ENCODE measurements at regions not wholly inside any gene's neighbourhood (a gene's known extent, or its start where the extent isn't known, plus 50 kb on each side); places are given as distances from the start of the nearest gene placed in this dataset.

- DNase-seq (no peak), ATAC-seq (peak; percentile 37)
- Histone ChIP-seq H3K4me1 (ENCODE audit: low read depth) (peaks cover 4% of the 10 kb centered on the region), H3K4me3 (no peak overlapping the region), H3K36me3 (ENCODE audit: low read depth) (no peaks in the 10 kb centered on the region), H3K9me3 (no peaks in the 10 kb centered on the region)
- TF ChIP-seq CTCF (IDR thresholded peaks at IDR 0.05): no peak
- intact Hi-C loops (cut with DNase I, micrococcal nuclease): no loop called here
These were observed 72.7 kb upstream of the CTAGE1 start for GRCh38 chr18:22490429-22490846.

- Histone ChIP-seq H3K36me3 (ENCODE audit: low read depth) (no peaks in the 10 kb centered on the region), H3K4me1 (ENCODE audit: low read depth) (peaks cover 4% of the 10 kb centered on the region), H3K9me3 (no peaks in the 10 kb centered on the region), H3K4me3 (no peak overlapping the region)
- TF ChIP-seq CTCF (IDR thresholded peaks at IDR 0.05): no peak
- no peak for DNase-seq
- intact Hi-C loops (cut with DNase I, micrococcal nuclease): no loop called here
- ATAC-seq: no peak
These were observed 75.5 kb upstream of the CTAGE1 start for GRCh38 chr18:22493255-22493654.

- DNase-seq (no peak), ATAC-seq (no peak)
- intact Hi-C loops (cut with DNase I, micrococcal nuclease): no loop called here
- Histone ChIP-seq H3K4me3 (no peak overlapping the region), H3K9me3 (no peaks in the 10 kb centered on the region), H3K4me1 (ENCODE audit: low read depth) (peaks cover 4% of the 10 kb centered on the region), H3K36me3 (ENCODE audit: low read depth) (no peaks in the 10 kb centered on the region)
- TF ChIP-seq CTCF (IDR thresholded peaks at IDR 0.05): no peak
These were observed 76.2 kb upstream of the CTAGE1 start for GRCh38 chr18:22493940-22494339.

- H3K36me3 ChIP-seq (ENCODE audit: low read depth): no peaks in the 10 kb centered on the region
- intact Hi-C loops (cut with DNase I, micrococcal nuclease): no loop called here
These were observed 77.1 kb upstream of the CTAGE1 start for GRCh38 chr18:22494771-22495170.

GRCh38 chr18:22499421-22499820, 81.7 kb upstream of the CTAGE1 start:
- no peak for DNase-seq

More at GRCh38 chr18:22494771-22495170, 77.1 kb upstream of the CTAGE1 start:
- no peak for TF ChIP-seq CTCF (IDR thresholded peaks at IDR 0.05)
- H3K4me1 ChIP-seq (ENCODE audit: low read depth): peaks cover 4% of the 10 kb centered on the region
- DNase-seq (no peak), ATAC-seq (no peak)
- H3K4me3 ChIP-seq: no peak overlapping the region
- no peaks in the 10 kb centered on the region for H3K9me3 ChIP-seq

More at GRCh38 chr18:22499421-22499820, 81.7 kb upstream of the CTAGE1 start:
- no peak for TF ChIP-seq CTCF (IDR thresholded peaks at IDR 0.05)
- no peaks in the 10 kb centered on the region for H3K9me3 ChIP-seq
- H3K4me3 ChIP-seq: no peak overlapping the region
- no peaks in the 10 kb centered on the region for H3K4me1 ChIP-seq (ENCODE audit: low read depth)
- intact Hi-C loops (cut with DNase I, micrococcal nuclease): no loop called here
- no peaks in the 10 kb centered on the region for H3K36me3 ChIP-seq (ENCODE audit: low read depth)
- no peak for ATAC-seq

All from mucosa of descending colon (tissue), 3 donors.